SK-N-SH treated with all-trans-retinoic acid at 6 μM for 48 hours (cell line): ENCODE measurements at regions not wholly inside any gene's neighbourhood (a gene's known extent, or its start where the extent isn't known, plus 50 kb on each side); places are given as distances from the start of the nearest gene placed in this dataset.
"Not testable (repeated sequence)": the region's sequence is repeated elsewhere in the genome, so short reads cannot be mapped to it uniquely, and the experiment has no call there.

ENCODE experiments used
- CSDC2 ChIP-seq: fragments of 250-450 bp; sonication (Bioruptor Pico); IDR thresholded peaks from 2 replicates; pipeline ENCODE4 v1.5.0; 2020; ENCODE audit warnings: mild to moderate bottlenecking, moderate library complexity
- ISL1 ChIP-seq: fragments of 250-450 bp; sonication (Bioruptor Pico); IDR thresholded peaks from 2 replicates; pipeline ENCODE4 v2.1.2; 2022; ENCODE audit warnings: mild to moderate bottlenecking, moderate library complexity
- RARB ChIP-seq: fragments of 250-450 bp; sonication (Bioruptor Pico); IDR thresholded peaks from 2 replicates; pipeline ENCODE4 v1.8.0; 2021; ENCODE audit warnings: mild to moderate bottlenecking, moderate library complexity
- ZFP3 ChIP-seq: fragments of 250-450 bp; sonication (Bioruptor Pico); IDR thresholded peaks from 2 replicates; pipeline ENCODE4 v1.5.0; 2020; ENCODE audit warnings: mild to moderate bottlenecking, moderate library complexity
- ZFP30 ChIP-seq: fragments of 450-650 bp; formaldehyde crosslinking; IDR thresholded peaks from 2 replicates; pipeline ENCODE4 v1.5.0; 2022; ENCODE audit warnings: mild to moderate bottlenecking, moderate library complexity
- ZNF565 ChIP-seq: fragments of 450-650 bp; formaldehyde crosslinking; conservative IDR thresholded peaks from 2 replicates; pipeline ENCODE4 v1.5.0; 2020; ENCODE audit warnings: low read depth, mild to moderate bottlenecking, moderate library complexity
- ZNF70 ChIP-seq: fragments of 450-650 bp; formaldehyde crosslinking; IDR thresholded peaks from 2 replicates; pipeline ENCODE4 v1.5.0; 2020; ENCODE audit warnings: mild to moderate bottlenecking, moderate library complexity
- TF ChIP-seq, protein P1 (sequence below): fragments of 250-450 bp; sonication (Bioruptor Pico); IDR thresholded peaks from 2 replicates; pipeline ENCODE4 v1.5.1; 2020; ENCODE audit warnings: low read depth, mild to moderate bottlenecking, moderate library complexity
- TF ChIP-seq, protein P2 (sequence below): fragments of 250-450 bp; sonication (Bioruptor Pico); IDR thresholded peaks from 2 replicates; pipeline ENCODE4 v1.8.0; 2020; ENCODE audit warnings: mild to moderate bottlenecking, moderate library complexity, borderline replicate concordance
- TF ChIP-seq, protein P3 (sequence below): fragments of 250-450 bp; sonication (Bioruptor Pico); IDR thresholded peaks from 2 replicates; pipeline ENCODE4 v1.8.0; 2021; ENCODE audit warnings: low read depth, mild to moderate bottlenecking, moderate library complexity, borderline replicate concordance

DNA sequence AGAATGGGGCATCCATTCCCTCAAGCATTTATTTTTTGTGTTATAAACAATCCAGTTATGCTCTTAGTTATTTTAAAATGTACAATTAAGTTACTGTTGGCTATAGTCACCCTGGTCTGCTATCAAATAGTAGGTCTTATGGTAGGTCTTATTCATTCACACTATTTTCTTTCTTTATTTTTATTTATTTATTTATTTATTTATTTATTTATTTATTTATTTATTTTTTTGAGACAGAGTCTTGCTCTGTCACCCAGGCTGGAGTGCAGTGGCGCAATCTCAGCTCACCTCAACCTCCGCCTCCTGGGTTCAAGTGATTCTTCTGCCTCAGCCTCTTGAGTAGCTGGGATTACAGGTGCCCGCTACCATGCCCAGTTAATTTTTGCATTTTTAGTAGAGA lies 967.4 kb upstream of the AUTS2 start:
- TF ChIP-seq RARB (CRISPR knock-in tag); ZFP30 (CRISPR knock-in tag); ZFP3 (CRISPR knock-in tag); ZNF565; ISL1 (CRISPR knock-in tag); ZNF70 (CRISPR knock-in tag); CSDC2 (CRISPR knock-in tag): not testable (repeated sequence)
- TF ChIP-seq, protein P1, sequence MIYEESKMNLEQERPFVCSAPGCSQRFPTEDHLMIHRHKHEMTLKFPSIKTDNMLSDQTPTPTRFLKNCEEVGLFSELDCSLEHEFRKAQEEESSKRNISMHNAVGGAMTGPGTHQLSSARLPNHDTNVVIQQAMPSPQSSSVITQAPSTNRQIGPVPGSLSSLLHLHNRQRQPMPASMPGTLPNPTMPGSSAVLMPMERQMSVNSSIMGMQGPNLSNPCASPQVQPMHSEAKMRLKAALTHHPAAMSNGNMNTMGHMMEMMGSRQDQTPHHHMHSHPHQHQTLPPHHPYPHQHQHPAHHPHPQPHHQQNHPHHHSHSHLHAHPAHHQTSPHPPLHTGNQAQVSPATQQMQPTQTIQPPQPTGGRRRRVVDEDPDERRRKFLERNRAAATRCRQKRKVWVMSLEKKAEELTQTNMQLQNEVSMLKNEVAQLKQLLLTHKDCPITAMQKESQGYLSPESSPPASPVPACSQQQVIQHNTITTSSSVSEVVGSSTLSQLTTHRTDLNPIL (CRISPR knock-in tag): not testable (repeated sequence)
- TF ChIP-seq, protein P2, sequence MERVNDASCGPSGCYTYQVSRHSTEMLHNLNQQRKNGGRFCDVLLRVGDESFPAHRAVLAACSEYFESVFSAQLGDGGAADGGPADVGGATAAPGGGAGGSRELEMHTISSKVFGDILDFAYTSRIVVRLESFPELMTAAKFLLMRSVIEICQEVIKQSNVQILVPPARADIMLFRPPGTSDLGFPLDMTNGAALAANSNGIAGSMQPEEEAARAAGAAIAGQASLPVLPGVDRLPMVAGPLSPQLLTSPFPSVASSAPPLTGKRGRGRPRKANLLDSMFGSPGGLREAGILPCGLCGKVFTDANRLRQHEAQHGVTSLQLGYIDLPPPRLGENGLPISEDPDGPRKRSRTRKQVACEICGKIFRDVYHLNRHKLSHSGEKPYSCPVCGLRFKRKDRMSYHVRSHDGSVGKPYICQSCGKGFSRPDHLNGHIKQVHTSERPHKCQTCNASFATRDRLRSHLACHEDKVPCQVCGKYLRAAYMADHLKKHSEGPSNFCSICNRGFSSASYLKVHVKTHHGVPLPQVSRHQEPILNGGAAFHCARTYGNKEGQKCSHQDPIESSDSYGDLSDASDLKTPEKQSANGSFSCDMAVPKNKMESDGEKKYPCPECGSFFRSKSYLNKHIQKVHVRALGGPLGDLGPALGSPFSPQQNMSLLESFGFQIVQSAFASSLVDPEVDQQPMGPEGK (CRISPR knock-in tag): not testable (repeated sequence)
- TF ChIP-seq, protein P3, sequence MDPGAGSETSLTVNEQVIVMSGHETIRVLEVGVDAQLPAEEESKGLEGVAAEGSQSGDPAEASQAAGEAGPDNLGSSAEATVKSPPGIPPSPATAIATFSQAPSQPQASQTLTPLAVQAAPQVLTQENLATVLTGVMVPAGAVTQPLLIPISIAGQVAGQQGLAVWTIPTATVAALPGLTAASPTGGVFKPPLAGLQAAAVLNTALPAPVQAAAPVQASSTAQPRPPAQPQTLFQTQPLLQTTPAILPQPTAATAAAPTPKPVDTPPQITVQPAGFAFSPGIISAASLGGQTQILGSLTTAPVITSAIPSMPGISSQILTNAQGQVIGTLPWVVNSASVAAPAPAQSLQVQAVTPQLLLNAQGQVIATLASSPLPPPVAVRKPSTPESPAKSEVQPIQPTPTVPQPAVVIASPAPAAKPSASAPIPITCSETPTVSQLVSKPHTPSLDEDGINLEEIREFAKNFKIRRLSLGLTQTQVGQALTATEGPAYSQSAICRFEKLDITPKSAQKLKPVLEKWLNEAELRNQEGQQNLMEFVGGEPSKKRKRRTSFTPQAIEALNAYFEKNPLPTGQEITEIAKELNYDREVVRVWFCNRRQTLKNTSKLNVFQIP (CRISPR knock-in tag): not testable (repeated sequence)
